AG08395 (cell line): ENCODE measurements at regions not wholly inside any gene's neighbourhood (a gene's known extent, or its start where the extent isn't known, plus 50 kb on each side); places are given as distances from the start of the nearest gene placed in this dataset.
A peak's percentile ranks its signal among the peaks of the same experiment; 100 is the strongest.

ENCODE experiments used
- DNase-seq: peaks from one replicate; pipeline ENCODE4 v3.0.0; 2012; ENCODE audit warnings: mixed read lengths, low spot score

DNA sequence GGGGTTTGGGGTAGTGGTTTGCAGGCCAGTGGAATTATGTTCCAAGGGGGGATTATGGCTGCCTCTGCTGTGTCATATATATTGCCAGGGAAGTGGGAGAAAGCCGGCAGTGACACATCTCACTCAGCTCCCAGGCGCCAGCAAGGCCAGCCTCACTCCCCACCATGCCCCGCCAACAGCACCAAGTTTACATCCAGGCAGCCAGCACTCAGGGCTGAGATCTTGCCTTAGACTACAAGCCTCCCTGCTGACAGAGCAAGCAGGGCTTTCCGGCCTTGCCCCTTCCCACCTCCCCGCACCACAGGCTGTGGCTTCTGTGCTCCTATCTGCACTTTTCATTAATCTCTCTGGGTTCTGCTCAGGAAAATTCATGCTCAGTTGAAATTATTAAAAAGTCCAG lies 385.1 kb downstream of the MZT1 start:
- DNase-seq: no peak

DNA sequence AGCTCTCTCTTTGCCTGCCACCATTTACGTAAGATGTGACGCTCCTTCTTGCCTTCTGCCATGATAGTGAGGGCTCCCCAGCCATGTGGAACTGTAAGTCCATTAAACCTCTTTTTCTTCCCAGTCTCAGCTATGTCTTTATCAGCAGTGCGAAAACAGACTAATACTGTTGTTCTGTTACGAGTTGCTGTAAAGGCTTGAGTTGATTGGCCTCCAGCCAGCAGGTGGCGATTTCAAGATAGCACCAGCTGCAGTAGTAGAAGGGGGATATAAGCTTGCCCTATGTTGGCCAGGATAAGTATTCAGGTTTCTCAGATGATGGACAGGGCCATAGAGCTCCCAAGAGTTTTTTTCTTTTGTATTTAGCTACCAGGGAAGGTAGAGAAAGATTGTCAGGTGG lies 385.5 kb downstream of the MZT1 start:
- DNase-seq: no peak

- no peak for DNase-seq
Measured at GRCh38 chr13:72317346-72318109, 409.9 kb downstream of the MZT1 start.

GRCh38 chr13:72316716-72317115 lies 410.7 kb downstream of the MZT1 start:
- no peak for DNase-seq

DNA sequence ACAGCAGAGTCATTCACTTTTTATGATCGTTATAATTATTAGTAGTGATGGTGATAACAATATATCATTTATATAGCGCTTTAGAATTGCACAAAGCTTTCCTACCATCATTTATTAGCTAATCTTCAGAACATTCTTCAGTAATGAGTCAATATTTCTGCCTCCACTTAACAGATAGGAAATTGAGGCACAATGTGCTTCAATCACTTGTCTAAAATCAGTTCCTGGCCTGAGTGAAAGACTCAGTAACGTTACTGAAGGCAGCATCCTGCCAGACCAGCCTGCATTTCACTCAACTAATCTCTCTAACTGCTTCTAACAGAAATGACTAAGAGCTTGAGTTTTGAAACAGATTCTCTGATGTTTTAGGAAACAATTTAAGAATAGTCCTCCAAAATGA lies 412.1 kb downstream of the MZT1 start:
- DNase-seq: no peak

- DNase-seq: no peak
Measured at GRCh38 chr13:72314210-72314609, 413.2 kb downstream of the MZT1 start.

DNA sequence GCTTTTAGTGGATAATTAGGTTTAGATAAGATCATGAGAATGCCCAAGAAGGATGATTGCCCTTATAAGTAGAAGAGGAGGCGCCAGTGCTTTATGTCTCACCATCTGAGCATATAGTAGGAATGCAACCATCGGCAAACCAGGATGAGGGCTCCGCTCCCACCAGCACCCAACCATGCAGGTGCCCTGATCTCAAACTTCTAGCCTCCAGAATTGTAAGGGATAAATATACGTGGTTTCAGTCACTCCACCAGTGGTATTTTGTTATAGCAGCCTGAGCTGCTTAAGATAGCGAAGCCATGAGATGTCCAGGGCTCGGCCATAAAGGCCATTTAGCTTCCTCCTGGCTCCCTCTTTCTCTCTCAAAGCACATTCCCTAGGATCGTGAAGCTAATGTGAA lies 413.9 kb downstream of the MZT1 start:
- no peak for DNase-seq

DNA sequence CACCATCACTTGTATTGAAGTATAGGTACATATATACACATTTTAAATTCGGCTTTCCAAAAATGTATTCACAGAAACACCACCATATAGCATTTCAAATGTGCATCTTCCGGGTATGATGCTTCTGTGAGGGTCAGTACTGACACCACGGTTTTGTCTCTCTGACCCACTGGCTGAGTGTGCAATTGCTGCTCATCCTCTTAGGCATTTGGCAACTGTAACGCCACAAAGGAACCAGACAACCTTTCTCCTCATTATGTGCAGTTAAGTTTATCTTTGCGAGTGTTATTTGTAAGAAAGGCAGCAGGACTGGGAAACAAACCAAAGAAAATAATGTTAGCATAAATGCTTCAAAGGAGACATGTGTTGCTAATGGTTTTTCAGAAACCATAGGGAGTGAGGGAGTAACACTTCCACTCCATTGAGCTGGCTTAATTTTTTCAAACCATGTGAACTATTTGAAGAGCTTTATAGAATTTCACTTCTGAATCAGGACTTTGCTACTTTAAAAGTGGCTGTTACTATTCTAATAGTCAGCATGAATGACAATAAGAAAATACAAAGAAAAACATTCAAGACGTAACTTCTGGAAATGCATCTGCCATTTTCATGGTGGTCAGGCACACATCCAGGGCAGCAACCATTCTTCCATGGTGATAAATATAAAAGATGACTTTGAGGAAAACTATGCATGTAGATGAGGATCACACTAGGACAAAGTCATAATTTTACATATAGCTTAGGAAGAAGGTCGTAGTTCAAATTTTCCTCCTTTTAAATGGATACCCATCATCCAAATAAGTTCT lies 423.3 kb downstream of the MZT1 start:
- peak; percentile 4 for DNase-seq

- DNase-seq: no peak
Measured at GRCh38 chr13:72296246-72296645, 429.2 kb upstream of the DACH1 start.

- DNase-seq: peak; percentile 37
Measured at GRCh38 chr13:72295153-72295552, 428.1 kb upstream of the DACH1 start.

- DNase-seq: no peak
Measured at GRCh38 chr13:72293206-72293605, 426.2 kb upstream of the DACH1 start.

- DNase-seq: peak; percentile 77
Measured at GRCh38 chr13:72290962-72291681, 424.1 kb upstream of the DACH1 start.

DNA sequence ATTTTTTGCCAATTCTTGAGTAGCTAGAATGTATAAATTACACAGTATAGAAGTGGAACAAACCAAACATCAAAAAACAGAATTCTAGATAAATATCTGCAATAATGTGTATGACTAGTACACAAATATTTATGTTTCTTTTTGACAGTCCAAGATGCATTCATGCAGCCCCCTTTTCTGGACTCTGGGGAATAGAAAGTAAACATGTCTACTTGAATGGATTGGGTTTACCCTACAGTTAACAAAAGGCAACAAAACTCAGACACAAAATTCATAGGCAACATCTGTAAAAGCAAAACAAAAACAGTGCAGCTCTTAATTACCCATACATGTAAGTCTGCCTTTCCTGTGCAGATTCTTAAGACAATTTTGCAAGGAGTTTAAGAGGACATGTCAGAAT lies 419.4 kb upstream of the DACH1 start:
- DNase-seq: no peak

DNA sequence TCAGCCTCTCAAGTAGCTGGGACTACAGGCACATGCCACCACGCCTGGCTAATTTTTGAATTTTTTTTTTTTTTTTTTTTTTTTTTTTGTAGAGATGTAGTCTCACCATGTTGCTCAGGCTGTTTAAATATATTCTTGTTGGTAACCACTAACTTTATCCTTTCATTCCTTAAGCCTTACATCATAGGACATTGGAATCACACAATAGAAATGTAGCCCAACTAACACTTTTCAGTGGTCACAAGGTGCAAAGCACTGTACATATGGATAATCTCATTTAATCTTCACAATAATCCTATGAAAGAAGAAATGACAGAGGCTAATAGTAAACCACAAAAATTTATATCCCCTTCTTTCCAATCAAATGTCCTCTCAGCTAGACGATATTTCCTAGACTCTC lies 417.8 kb upstream of the DACH1 start:
- DNase-seq: no peak

DNA sequence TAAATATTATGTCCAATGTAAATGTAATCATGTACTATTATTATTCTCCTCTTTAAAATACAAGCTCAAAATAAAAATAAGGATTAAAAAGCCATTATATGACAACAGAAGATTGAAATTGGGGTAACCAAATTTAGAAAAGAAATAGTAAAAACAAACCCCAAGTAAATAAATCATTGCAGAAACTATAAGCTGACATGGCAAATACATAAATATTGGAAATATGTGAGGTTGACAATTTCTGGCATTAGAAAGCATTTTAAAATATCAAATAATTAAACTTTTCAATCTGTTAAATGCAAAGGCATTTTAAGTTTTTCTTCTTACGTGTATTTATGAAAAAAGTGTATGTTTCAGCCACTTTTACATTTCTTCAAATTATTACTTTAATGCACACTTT lies 394.7 kb upstream of the DACH1 start:
- DNase-seq: no peak

DNA sequence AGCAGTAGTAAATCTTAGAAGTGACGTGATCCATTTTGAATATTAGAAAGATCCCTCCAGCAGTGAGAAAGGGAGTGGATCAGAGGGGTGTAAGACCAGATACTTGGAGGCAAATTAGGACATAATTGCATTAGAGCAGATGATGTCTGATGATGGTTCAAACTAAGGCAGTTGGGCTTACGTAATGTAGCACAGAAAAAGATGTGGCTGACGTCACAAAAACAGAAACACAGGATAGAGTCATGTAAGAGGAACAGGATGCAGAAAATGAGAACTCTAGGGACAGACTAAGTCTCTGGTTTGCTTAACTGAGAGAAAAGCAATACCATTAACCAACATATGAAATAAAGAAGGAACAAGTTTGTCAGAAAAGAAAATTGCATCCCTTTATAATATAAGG lies 392.5 kb upstream of the DACH1 start:
- no peak for DNase-seq

GRCh38 chr13:72258340-72258981 lies 391.5 kb upstream of the DACH1 start:
- no peak for DNase-seq

GRCh38 chr13:72255908-72256307 lies 388.9 kb upstream of the DACH1 start:
- peak; percentile 49 for DNase-seq

DNA sequence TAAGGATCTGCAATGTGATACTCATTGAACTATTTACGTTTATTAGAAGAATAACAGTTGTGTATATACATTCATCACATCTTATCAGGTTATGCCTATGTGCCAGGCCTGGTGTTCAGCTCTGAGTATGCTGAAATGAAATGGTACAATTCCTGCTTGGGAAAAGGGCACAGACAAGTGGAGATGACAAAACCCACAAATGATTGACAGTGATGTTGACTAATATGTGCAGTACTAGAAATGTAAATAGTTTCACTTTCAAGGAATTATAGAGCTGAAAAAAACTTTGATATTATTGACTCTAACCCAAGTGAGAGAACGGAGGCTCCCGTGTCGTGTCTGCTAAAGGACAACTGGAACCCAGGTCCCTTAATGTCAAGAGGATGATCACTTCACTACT lies 386.8 kb upstream of the DACH1 start:
- DNase-seq: no peak

- DNase-seq: peak; percentile 4
Measured at GRCh38 chr13:72246396-72246795, 379.4 kb upstream of the DACH1 start.

DNA sequence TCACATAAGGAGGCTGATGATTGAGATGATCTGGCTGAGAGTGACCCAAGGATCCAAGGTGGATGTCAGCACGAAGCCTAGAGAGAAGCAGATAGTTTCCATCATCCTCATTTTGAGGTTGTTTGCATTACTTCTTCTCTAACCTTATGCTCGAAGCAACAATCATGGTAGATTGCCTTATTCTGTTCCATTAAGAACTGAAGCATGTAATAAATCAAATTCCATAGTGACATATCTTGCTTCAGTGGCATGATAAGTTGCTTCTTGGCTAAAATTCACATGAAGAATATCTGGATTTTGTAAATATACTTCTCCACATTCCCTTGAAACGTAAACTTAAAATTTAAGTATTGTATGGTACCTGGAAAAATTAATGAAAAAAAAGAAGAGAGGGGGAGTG lies 377.8 kb upstream of the DACH1 start:
- DNase-seq: no peak

- DNase-seq: no peak
Measured at GRCh38 chr13:72230131-72230530, 363.1 kb upstream of the DACH1 start.
